Activated CD4-positive, alpha-beta memory T cell treated with anti-CD3 and anti-CD28 coated beads, Interleukin-2, amount 10 ng/mL, durations not matched to agents 7 days and 5 days (primary cell): ENCODE measurements at regions not wholly inside any gene's neighbourhood (a gene's known extent, or its start where the extent isn't known, plus 50 kb on each side); places are given as distances from the start of the nearest gene placed in this dataset.

Experiments used
- CTCF ChIA-PET: fragments of 350-600 bp; sonication (Branson Sonifier 250); formaldehyde crosslinking; loops from one replicate; lab custom pipeline; 2021; ENCODE audit warnings: antibody characterized with exemption, inconsistent platforms; lab: Charles Lee
- POLR2A ChIA-PET: fragments of 350-600 bp; sonication (Branson Sonifier 250); formaldehyde crosslinking; loops from one replicate; lab custom pipeline; 2021; ENCODE audit warnings: antibody characterized with exemption; lab: Charles Lee
- DNase-seq: peaks from one replicate; pipeline ENCODE4 v3.0.0-alpha.2; 2020
- H3K27ac Mint-ChIP-seq: one replicate; pipeline ENCODE4 v1.8.0; 2021; ENCODE audit warnings: mild to moderate bottlenecking, mixed read lengths
- H3K27me3 Mint-ChIP-seq: one replicate; pipeline ENCODE4 v1.8.0; 2021; ENCODE audit warnings: mixed read lengths
- H3K36me3 Mint-ChIP-seq: one replicate; pipeline ENCODE4 v1.8.0; 2021; ENCODE audit warnings: low read depth, mixed read lengths
- H3K4me1 Mint-ChIP-seq: one replicate; pipeline ENCODE4 v1.8.0; 2021; ENCODE audit warnings: mixed read lengths
- H3K4me3 Mint-ChIP-seq: one replicate; pipeline ENCODE4 v1.8.0; 2021; ENCODE audit warnings: mild to moderate bottlenecking, mixed read lengths
- H3K9me3 Mint-ChIP-seq: one replicate; pipeline ENCODE4 v1.8.0; 2021; ENCODE audit warnings: mixed read lengths

DNA sequence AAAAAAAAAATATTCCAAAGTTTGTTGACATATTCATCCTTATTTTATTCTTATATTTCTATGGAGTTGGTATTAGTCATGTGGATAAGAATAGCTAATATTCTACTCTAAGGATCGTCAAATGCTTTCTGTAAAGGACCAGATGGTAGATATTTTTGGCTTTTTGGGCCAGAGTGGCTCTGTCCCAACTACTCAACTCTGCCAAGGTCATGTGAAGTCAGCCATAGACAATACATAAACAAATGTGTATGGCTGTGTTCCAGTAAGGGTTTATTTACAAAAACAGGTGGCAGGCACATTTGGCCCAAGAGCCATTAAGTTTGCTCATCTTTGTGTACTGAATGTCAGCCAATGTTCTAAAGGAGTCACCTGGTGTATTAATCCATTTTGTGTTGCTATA, 131.8 kb downstream of the TBX5 start:
- Mint-ChIP-seq H3K4me3 (no peak overlapping the region), H3K27ac (no peak overlapping the region), H3K4me1 (no peaks in the 10 kb centered on the region), H3K27me3 (no peaks in the 10 kb centered on the region), H3K9me3 (no peaks in the 10 kb centered on the region), H3K36me3 (no peaks in the 10 kb centered on the region)
- POLR2A ChIA-PET = no interaction called here
- DNase-seq = no peak
- CTCF ChIA-PET = no interaction called here

DNA sequence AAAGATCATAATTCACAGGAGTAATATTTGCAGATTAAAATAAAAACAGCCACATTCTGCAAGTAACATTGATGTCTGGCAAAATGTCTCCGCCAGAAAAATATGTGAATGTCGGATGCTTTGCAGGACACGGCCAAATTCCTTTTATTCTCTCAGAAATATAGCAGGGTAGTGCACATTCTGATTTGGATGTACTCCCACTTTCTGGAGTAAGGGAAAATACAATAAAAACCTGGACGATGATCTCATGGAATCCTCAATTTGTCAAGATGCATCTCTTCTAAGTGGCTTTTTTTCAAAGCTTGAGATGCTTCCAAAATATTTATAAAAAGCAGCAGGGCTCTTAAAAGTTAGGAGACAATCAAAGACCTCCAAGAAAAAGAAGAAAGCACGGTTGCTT, 133.3 kb downstream of the TBX5 start:
- Mint-ChIP-seq H3K27ac (no peak overlapping the region), H3K9me3 (no peaks in the 10 kb centered on the region), H3K4me3 (no peak overlapping the region), H3K36me3 (no peaks in the 10 kb centered on the region), H3K27me3 (no peaks in the 10 kb centered on the region), H3K4me1 (no peaks in the 10 kb centered on the region)
- DNase-seq = no peak
- ChIA-PET POLR2A (no interaction called here), CTCF (no interaction called here)

DNA sequence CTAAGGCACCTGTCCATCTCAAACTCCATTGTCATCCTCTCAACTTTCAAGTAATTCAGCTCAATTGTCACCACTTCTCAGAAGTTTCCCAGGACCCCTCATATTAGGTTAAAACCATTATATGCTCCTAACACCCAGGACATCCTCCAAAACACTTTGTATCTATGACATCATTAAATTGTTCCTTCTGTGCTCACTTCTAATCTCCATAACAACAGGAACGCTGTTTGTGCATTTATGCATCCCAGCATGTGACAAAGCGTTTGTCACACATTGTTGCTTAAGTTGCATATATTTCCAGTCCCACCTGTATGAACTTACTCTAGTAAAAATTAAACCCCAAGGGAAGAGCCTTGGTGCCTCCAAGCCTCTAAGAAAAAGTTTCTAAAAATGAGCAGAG, 133.9 kb downstream of the TBX5 start:
- no peaks in the 10 kb centered on the region for H3K4me1 Mint-ChIP-seq
- no peak for DNase-seq
- CTCF ChIA-PET = no interaction called here
- POLR2A ChIA-PET = no interaction called here
- H3K27ac Mint-ChIP-seq = no peak overlapping the region
- H3K27me3 Mint-ChIP-seq = no peaks in the 10 kb centered on the region
- no peak overlapping the region for H3K4me3 Mint-ChIP-seq
- no peaks in the 10 kb centered on the region for H3K36me3 Mint-ChIP-seq
- H3K9me3 Mint-ChIP-seq = no peaks in the 10 kb centered on the region

DNA sequence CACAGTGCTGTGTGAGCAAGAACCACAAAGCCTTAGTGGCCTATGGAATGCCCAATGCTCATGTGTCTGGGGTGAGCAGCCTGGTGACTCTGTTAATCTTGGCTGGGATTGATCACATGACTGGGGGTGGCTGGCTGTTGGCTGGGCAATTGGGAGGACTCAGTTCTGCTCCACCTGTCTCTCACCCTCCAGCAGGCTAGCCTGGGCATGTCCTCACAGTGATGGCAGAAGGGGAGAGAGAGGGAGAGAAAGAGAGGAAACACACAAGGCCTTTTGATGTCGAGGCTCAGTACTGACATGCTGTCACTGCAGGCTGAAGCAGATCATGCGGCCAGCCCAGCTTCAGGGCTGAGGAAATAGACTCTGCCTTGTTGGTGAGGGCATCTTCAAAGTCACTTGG, 136.8 kb downstream of the TBX5 start:
- Mint-ChIP-seq H3K4me3 (no peak overlapping the region), H3K4me1 (no peaks in the 10 kb centered on the region), H3K9me3 (no peaks in the 10 kb centered on the region), H3K27ac (no peak overlapping the region), H3K27me3 (no peaks in the 10 kb centered on the region), H3K36me3 (no peaks in the 10 kb centered on the region)
- POLR2A ChIA-PET = no interaction called here
- CTCF ChIA-PET = no interaction called here
- DNase-seq = no peak

DNA sequence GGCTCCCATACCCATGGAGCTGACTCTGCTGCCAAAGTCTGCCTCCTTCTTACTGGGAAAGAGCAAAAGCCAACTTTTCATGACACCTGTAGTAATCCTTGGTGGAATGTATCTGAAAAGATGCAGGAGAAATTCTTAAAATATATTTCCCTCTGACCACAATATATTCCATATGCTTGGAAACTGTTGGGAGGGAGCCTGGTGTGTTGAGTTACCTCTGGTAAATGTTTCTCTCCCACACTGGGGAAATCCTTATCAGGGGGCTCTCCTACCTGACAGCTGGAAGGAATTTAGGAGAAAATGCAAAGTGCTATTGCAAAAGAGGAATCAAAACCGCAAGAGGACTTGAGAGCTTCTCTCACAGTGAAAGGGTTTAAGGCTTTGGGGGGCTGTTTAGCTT, 139.4 kb downstream of the TBX5 start:
- CTCF ChIA-PET = no interaction called here
- H3K36me3 Mint-ChIP-seq = no peaks in the 10 kb centered on the region
- no peak overlapping the region for H3K27ac Mint-ChIP-seq
- POLR2A ChIA-PET = no interaction called here
- DNase-seq = no peak
- H3K4me3 Mint-ChIP-seq = no peak overlapping the region
- H3K4me1 Mint-ChIP-seq = no peaks in the 10 kb centered on the region
- H3K9me3 Mint-ChIP-seq = no peaks in the 10 kb centered on the region
- H3K27me3 Mint-ChIP-seq = no peaks in the 10 kb centered on the region

DNA sequence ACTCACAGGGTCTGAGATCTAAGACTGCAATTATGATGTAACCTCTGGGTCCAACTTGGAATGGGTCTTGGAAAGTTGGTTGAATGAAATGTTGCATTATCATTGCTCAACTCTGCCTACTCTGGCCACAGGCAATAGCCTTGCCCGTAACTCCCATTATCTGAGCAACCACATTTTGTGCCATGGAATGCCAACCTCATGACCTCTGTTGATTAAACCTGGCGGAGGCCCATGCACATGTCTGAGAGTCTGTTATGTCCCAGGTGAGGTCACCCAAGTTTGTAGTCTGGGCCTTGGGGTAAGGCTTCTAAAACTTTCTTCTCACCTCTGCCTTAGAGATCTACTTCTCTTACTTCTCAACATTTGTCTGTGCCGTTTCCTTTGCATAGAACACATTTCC, 140.9 kb downstream of the TBX5 start:
- no peaks in the 10 kb centered on the region for H3K9me3 Mint-ChIP-seq
- no peaks in the 10 kb centered on the region for H3K36me3 Mint-ChIP-seq
- ChIA-PET POLR2A (no interaction called here), CTCF (no interaction called here)
- DNase-seq = no peak
- no peak overlapping the region for H3K4me3 Mint-ChIP-seq
- H3K27me3 Mint-ChIP-seq = no peaks in the 10 kb centered on the region
- no peaks in the 10 kb centered on the region for H3K4me1 Mint-ChIP-seq
- no peak overlapping the region for H3K27ac Mint-ChIP-seq

DNA sequence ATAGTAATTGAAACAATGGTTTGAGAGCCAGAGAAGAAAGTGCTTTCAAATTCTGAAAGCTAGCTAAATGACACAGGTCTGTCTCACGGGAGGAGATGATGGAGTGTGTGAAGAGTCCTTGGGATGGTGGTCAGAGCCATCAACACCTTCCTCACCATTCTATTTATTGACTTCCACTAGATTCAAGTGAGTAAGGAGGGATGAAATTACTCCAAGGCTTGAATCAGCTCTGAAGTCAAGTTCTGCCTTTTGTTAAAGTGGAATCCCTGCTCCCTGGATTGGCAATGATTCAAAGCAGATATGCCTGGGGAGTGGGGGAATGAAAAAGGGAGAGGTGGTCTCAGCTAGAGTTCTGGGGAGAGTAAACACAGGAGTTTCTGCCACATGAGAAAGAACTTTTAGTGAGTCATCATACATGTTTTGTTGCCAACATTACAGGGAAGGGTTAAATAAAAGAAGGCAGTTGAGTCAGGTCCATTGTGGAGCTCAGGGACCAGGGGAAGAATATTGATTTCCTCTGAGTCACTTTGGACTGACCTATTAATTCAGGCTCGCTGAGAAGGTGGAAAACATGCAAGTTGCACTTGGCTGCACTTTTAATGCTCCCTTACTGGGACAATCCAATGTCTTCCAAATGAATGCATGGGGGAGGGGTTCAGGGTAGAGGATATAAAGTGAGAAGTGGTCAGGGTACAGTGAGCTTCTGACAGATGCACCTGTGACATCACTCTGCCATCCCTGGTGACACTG, 142.7 kb downstream of the TBX5 start:
- Mint-ChIP-seq H3K4me1 (no peaks in the 10 kb centered on the region), H3K36me3 (no peaks in the 10 kb centered on the region), H3K27ac (no peak overlapping the region), H3K4me3 (no peak overlapping the region), H3K27me3 (no peaks in the 10 kb centered on the region), H3K9me3 (no peaks in the 10 kb centered on the region)
- POLR2A ChIA-PET = no interaction called here
- CTCF ChIA-PET = no interaction called here
- DNase-seq = no peak

DNA sequence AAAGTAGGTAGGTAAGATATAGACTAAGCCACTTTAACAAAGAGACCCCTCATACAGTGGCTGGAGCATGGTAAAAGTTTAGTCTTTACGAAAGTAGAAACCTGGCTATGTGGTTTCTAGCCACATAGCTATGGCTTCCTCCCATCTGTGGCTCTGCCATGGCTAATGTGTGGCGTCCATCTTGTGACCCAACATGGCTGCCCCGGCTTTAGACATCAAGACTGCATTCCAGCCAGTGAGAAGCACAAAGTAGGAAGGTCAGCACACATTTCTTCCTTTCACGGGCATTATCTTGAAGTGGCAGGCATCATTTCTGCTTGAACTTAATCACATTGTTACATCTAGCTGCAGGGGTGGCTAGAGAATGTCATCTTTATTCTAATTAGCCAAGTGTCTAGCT, 148.3 kb downstream of the TBX5 start:
- Mint-ChIP-seq H3K9me3 (peaks cover 6% of the 10 kb centered on the region), H3K36me3 (no peaks in the 10 kb centered on the region), H3K4me3 (no peak overlapping the region), H3K27me3 (no peaks in the 10 kb centered on the region), H3K4me1 (no peaks in the 10 kb centered on the region), H3K27ac (no peak overlapping the region)
- DNase-seq = no peak
- POLR2A ChIA-PET = no interaction called here
- CTCF ChIA-PET = no interaction called here

DNA sequence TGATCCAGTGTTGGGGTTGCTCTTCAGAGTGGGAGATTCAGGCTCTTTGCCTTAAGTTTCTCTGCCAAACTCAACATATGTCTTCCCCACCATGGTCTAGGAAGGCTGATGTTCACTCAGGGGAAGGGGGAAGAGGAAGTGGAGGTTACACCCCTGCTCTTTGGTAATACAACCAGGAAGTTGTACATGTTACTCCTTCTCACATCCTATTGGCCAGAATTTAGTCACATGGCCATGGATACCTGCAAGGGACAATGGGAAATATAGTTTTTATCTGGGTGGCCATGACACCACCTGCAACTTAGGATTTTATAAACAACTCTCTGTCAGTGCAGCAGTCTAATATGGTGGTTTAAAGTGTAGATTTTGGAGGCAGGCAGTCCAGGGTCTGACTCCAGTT, 150.9 kb downstream of the TBX5 start:
- no peak for DNase-seq
- Mint-ChIP-seq H3K27ac (no peak overlapping the region), H3K36me3 (no peaks in the 10 kb centered on the region), H3K27me3 (no peaks in the 10 kb centered on the region), H3K4me1 (no peaks in the 10 kb centered on the region), H3K9me3 (peaks cover 6% of the 10 kb centered on the region), H3K4me3 (no peak overlapping the region)
- ChIA-PET CTCF (no interaction called here), POLR2A (no interaction called here)

DNA sequence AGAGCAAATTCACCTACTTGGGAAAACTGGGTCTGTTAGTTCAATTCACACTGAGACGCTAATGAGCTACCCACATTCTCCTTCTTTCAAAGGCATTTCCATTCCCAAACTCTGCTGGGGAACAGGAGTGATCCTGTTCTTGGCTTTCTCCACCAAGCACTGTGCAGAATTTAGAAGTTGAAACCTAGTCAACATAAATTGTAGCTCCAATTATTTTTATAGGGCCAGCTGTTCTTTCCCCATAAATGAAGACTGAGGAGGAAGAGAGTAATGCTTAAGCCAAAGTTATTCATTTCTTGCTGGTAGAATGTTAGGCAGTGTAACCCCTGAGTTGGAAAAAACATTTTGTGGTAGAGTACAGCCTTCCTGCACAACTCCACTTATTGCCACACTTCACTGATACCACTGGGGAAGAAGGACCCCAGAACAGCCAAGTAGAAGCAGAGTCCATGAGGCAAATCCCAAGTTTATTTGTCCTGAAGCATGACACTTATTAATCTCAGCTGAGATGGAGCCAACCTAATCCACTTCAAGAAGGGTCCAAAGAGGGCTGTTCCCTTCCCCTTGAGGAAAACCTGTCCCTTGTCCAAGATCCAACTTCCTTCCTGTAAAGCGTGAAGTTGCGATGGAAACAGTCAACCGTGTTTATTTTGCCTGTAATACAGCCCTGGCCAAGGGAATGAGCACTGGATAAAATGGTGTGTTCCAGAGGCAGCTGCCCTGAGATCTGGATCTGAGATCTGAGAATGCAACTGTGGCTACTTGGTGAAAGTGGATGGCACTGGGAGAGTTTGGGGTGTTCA, 151.8 kb downstream of the TBX5 start:
- no peaks in the 10 kb centered on the region for H3K27me3 Mint-ChIP-seq

DNA sequence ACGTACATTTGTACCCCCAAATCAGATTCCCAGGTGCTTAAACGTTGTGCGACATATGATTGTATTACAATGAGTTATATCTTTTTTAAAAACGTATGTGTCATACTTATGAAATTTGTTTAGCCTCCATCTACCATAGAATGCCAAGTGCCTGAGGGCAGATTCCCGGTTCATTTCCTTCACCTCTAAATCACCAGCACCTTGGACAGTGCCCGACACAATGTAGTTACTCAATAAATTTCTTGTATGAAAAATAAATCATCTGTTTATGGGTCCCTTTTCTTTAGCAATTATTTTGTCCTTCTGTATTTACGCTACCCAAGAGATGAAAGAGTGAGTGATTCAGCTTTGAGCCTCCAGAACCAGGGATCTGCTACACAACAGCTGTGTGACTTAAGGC, 157.4 kb downstream of the TBX5 start:
- no peaks in the 10 kb centered on the region for H3K4me1 Mint-ChIP-seq
- no peaks in the 10 kb centered on the region for H3K36me3 Mint-ChIP-seq
- no peak for DNase-seq
- no peak overlapping the region for H3K4me3 Mint-ChIP-seq
- POLR2A ChIA-PET = no interaction called here
- H3K9me3 Mint-ChIP-seq = no peaks in the 10 kb centered on the region
- CTCF ChIA-PET = no interaction called here
- no peaks in the 10 kb centered on the region for H3K27me3 Mint-ChIP-seq
- no peak overlapping the region for H3K27ac Mint-ChIP-seq

More for the DNA sequence above, 151.8 kb downstream of the TBX5 start:
- Mint-ChIP-seq H3K4me3 (no peak overlapping the region), H3K27ac (no peak overlapping the region), H3K9me3 (peaks cover 6% of the 10 kb centered on the region), H3K4me1 (no peaks in the 10 kb centered on the region), H3K36me3 (no peaks in the 10 kb centered on the region)
- no peak for DNase-seq
- POLR2A ChIA-PET = no interaction called here
- CTCF ChIA-PET = no interaction called here

DNA sequence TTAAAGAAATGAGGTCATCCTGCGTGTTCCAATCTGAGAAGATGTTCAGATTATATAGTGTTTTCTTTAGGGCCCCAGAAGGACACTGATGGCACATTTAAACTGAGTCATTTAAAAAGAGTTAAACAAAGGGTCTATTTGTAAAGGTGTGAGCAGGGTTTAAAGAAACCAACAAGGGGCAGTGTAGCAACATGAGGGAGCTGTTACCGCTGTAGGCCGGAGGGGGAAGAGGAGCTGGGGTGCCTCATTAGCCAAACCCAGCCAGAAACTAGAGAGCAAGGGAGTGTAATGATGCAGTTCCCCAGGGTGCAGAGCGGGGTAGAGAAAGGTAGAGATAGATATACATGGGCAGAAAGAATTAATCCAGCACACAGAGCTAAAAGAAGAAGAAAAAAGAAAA, 160.4 kb downstream of the TBX5 start:
- Mint-ChIP-seq H3K4me3 (no peak overlapping the region), H3K27ac (no peak overlapping the region), H3K4me1 (no peaks in the 10 kb centered on the region), H3K27me3 (no peaks in the 10 kb centered on the region), H3K9me3 (peaks cover 2% of the 10 kb centered on the region), H3K36me3 (no peaks in the 10 kb centered on the region)
- CTCF ChIA-PET = no interaction called here
- no peak for DNase-seq
- POLR2A ChIA-PET = no interaction called here

DNA sequence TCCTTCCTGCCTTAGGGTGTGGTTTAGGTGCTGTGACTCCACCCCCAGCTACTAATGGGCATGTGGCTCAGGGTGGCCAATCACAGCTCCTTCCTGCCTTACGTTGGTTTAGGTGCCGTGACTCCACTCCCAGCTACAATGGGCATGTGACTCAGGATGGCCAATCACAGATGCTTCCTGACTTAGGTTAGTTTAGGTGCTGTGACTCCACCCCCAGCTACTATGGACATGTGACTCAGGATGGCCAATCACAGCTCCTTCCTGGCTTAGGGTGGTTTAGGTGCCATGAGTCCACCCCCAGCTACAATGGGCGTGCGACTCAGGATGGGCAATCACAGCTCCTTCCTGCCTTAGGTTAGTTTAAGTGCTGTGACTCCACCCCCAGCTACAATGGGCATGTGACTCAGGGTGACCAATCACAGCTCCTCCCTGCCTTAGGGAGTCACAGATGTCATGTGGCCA, 163.9 kb downstream of the TBX5 start:
- Mint-ChIP-seq H3K9me3 (peaks cover 2% of the 10 kb centered on the region), H3K27me3 (no peaks in the 10 kb centered on the region), H3K27ac (no peak overlapping the region), H3K4me1 (no peaks in the 10 kb centered on the region), H3K4me3 (no peak overlapping the region), H3K36me3 (no peaks in the 10 kb centered on the region)
- POLR2A ChIA-PET = no interaction called here
- no peak for DNase-seq
- CTCF ChIA-PET = no interaction called here

DNA sequence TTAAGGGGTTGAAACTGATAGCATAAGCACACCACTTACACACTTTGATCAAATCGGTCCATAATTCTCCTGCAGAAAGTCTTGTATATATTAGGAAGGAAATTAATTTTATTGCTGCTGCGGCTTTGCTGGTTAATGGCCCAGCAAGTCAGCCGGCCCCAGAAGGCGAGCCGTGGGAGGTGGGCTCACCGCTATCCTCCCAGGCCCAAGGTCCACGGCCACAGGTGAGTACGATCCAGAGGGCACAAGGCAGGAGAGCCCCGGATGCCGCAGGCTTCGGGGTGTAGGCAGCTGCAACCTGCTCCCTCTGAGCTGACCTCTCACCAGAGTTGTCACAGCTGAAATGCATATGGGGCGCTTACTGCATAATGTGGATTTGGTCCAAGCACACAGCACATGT, 165.7 kb downstream of the TBX5 start:
- ChIA-PET POLR2A (no interaction called here), CTCF (no interaction called here)
- Mint-ChIP-seq H3K4me1 (no peaks in the 10 kb centered on the region), H3K4me3 (no peak overlapping the region), H3K27me3 (no peaks in the 10 kb centered on the region), H3K9me3 (peaks cover 2% of the 10 kb centered on the region), H3K27ac (no peak overlapping the region), H3K36me3 (no peaks in the 10 kb centered on the region)
- DNase-seq = no peak
